Putamen (tissue), 1 donor: ENCODE measurements at regions not wholly inside any gene's neighbourhood (a gene's known extent, or its start where the extent isn't known, plus 50 kb on each side); places are given as distances from the start of the nearest gene placed in this dataset.
"Not testable (repeated sequence)": the region's sequence is repeated elsewhere in the genome, so short reads cannot be mapped to it uniquely, and the experiment has no call there.

Experiments
- DNase-seq: peaks from one replicate; pipeline ENCODE4 v3.0.0-alpha.2; 2016; ENCODE audit warnings: low spot score

- DNase-seq = no peak
Observed at GRCh38 chr14:43540948-43541347, 966.1 kb downstream of the FSCB start.

- DNase-seq = no peak
Observed at GRCh38 chr14:43539210-43539609, 967.9 kb downstream of the FSCB start.

DNA sequence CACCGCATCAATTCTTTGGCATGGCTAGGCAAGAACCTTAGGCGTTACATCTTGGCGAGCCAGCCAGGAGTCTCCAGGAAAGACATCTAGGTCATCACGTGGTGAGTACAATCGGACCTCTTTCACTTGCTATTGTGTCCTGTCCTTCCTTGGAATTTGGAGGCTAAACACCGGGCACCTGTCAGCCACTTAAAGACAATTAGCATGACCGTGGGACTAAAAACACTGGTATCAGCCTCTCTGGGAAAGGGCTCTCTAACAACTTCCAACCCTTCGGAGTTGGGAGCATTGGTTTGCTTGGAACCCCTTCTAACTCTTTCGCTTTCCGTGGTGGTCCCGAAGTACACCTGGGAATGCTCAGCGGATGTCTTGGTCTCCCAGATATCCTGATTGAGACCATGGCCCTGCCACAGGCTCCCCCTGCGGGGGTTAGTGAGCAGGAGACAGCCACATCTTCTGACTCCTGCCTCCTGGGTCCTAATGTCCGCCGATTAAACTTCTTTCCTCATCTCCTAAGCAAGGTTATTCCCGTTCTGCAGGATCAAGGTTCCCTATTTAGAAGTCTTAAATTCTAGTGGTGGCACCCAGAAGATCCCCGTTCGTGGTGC lies 971.7 kb downstream of the FSCB start:
- DNase-seq = no peak

- no peak for DNase-seq
Observed at GRCh38 chr14:43532825-43533416, 974.2 kb downstream of the FSCB start.

DNA sequence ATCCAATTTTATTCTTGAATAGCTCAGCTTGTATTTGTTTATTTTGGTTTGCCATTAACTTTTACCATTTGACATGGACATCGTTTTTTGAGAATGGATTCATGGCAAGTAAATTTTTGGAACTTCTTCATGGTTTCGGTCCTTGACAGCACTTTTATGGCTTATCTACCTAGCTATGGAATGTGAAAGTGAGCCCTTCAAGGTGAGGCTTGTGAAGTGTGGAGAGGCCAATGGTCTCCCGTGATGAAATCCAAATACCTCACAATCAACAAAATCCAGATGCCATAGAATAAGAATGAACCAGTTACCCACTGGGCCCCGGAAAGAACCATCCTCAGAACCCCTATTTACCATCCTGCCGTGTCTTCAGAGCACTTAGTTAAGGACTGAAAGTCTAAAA lies 978.8 kb downstream of the FSCB start:
- no peak for DNase-seq

DNA sequence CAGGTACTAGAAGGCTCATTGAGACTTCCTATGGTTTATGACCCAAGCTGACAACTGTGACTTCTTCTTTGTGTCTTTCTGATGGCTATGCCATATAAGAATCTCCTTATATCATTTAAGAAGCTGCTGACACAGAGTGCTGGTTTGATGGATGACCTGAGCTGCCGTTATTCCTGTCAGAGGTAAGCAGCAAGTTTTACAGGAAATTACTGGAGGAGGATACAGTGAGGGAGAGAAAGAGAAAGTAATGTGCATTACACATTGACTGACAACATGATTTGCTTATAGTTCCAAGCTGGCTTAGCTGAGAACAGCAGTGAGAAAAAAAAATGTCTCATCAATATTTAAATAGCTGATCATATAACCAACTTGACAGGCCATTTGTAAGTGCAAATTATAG lies 981.4 kb downstream of the FSCB start:
- no peak for DNase-seq

DNA sequence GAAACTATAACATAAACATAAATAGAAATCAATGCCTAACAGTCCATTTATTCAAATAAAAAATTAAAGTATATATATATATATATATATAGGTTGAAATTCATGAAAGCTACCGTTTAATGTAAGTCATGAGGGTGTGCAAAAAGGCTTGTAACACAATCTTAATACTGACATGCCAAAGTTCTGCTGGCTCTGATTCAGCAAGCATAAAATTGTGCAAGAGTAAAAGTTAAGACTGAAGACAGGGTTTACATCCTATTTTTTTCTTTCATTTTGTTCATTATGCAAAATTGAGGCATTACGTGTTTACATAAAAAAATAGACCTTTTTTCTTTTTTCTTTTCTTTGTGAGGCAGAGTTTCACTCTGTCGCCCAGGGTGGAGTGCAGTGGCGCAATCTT lies 984.2 kb downstream of the FSCB start:
- DNase-seq = no peak

DNA sequence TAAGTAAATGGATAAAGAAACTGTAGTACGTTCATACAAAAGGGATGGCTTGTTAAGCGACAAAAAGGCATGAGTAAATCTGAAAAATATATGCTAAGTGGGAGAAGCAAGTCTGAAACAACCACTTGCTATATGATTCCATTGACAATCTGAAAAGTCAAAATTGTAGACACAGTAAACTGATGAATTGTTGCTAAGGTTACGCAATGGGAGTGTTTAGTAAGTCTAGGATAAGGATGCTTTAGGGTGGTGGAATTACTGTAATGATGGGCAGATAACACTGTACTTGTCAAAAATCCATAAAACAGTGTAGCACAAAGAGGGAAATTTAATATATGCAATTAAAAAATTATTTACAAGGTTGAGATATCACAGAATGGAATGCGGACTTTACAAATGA lies 984.9 kb downstream of the FSCB start:
- DNase-seq = no peak

DNA sequence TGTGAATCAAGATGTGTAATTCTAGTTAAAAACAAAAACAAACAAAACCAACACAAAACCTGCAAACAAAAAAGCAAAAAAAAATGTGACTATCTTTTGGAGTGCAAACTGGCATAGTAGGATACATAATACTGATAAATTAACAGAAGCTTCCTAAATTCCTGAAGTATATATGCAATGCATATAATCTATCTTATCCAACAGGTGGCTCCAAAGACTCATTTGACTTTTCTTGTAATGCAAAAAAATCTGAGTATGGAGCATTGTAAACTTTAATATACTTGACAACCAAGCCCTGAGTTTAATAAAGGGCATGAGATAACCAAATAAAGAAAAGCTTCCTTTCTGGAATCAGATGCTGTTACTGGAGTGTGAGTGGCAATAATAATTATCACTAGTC lies 1003.6 kb downstream of the FSCB start:
- DNase-seq = no peak

DNA sequence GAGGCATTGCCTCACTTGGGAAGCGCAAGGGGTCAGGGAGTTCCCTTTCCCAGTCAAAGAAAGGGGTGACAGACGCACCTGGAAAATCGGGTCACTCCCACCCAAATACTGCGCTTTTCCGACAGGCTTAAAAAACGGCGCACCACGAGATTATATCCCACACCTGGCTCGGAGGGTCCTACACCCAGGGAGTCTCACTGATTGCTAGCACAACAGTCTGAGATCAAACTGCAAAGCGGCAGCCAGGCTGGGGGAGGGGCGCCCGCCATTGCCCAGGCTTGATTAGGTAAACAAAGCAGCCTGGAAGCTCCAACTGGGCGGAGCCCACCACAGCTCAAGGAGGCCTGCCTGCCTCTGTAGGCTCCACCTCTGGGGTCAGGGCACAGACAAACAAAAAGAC lies 1014.7 kb downstream of the FSCB start:
- not testable (repeated sequence) for DNase-seq

DNA sequence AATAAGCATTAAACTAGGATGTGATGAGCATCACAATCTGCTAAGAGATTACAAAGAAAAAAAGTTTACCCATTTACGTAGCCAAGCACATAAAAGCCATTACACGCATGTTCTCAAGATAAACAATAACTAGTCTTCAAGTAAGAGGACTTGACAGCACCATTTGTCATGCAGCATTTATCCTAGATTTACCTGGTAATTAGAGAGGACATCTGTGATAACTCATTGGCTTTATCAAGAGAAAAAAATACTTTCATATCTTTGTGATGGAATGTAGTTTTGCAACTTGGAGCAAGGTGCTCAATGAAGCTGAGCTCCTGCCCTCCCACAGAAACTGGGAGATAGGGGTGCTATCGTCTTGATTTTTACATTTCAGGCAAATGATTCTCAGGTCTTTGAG lies 1023.7 kb downstream of the FSCB start:
- no peak for DNase-seq

DNA sequence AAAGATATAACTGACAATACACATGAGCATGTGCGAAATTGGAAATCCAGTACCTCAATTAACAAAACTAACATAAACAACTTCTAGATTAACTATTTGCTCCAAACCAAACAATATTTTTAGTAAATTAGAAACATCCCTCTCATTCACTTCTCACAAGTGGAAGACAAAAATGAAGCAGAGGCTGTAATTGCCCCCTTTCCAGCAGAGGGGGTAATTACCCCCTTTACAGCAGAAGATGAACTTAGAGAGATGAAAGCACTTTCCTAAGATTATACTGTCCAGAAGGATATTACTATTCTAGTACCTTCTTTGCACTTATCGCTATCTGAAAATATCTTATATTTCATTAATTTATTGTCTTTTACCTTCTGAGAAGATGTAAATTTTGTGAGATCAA lies 1025.2 kb downstream of the FSCB start:
- no peak for DNase-seq

DNA sequence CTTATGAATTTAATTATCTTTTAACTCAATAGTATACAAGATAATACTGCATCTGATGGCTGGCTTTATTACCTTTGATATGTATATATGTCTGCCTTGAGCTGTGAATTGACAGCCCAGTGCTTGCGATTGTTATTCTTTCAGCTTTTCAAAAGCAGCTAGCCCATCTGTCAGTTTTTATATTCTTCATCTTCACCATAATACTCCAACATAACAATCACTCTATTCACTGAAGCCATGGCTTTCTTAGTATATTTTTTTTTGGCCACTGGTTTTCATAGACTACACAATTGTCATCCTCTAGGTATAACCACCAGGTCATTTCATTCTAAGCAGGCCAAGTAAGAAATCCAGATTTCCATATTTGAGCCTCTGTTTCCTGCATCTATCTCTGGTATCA lies 1026.1 kb downstream of the FSCB start:
- no peak for DNase-seq

DNA sequence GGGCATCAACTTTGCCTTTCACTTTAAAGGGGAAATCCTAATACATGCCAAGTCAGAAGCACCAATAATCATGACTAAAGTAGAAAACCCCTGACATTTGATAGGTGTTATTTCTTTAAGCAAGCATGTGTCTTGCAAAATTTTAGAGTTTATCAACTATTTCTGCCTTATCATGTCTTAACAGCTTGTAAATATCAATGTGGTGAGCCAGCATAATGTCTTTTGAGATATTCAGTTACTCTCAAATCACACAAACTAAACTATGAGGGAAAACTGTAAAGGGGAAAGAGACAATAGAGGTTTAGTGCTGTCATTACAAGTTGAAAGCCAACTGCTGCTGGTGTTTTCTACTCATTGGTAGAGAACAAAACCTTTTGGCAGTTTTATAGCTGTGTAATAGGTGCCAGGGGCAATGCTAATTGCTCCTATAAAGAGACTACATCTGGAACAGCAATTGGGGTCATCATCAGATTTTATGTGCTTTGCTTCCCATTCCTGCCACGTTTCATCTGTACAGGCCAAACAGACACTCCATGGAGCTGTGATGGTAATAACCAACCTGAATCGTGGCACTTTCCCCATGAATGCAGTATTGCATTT lies 1027.4 kb downstream of the FSCB start:
- DNase-seq = no peak

- DNase-seq = no peak
Observed at GRCh38 chr14:43476822-43477221, 1030.3 kb downstream of the FSCB start.

DNA sequence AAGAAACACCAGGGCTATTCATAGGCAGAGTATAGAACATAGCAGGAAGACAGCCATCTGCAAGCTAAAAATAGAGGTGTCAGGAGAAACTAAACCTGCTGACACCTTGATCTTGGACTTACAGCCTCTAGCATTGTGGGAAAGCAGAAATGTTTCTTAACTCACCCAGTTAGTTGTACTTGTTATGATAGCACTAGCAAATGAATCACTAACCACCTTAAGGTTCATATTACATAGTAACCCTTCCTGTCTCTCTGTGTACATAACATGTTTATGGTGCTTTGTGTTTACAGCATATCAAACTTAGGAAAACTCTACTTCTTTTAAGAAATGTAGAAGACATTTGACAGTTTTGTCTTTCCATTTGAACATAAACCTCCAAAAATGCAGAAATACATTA lies 1031.3 kb downstream of the FSCB start:
- no peak for DNase-seq

DNA sequence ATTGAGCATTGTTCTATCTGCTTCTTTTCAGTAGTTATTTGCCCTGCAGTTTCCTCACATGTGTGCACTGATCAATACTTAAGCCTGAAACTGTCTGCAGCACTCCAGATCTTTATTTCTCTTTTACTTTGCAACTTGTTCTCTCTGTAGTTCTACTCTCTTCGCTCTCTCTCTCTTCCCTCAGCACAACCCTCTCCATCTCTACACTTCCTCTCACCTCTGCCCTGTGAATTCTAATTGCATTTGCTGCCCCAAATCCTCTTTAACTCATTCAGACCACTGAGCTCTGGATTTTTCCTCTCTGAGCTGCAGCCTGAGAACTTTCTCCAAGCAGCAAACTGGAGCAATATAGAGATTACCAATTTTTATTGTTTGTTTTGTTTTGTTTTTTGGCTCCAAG lies 1035.5 kb downstream of the FSCB start:
- no peak for DNase-seq

DNA sequence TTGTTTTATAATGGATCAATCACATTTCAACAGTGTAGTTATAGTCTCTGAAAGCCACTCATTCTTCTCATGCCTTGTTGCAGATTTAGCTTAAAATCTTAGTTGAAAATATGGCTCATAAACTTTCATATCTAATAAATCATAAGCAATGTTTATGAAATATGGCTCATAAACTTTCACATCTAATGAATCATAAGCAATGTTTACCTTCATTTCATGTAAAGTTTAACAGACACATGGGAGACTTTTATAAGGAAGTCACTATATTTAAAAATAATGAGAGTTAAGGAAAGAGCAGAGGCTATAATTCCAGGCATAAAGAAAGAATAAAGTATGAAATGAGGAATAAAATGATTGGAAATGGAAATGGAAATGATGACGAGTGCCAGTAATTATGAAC lies 1042.1 kb downstream of the FSCB start:
- no peak for DNase-seq

GRCh38 chr14:43449291-43449690 lies 1057.8 kb downstream of the FSCB start:
- no peak for DNase-seq

GRCh38 chr14:43438056-43438455 lies 1069.0 kb downstream of the FSCB start:
- DNase-seq = no peak

GRCh38 chr14:43418324-43418723 lies 1088.8 kb downstream of the FSCB start:
- DNase-seq = no peak

GRCh38 chr14:43413084-43413483 lies 1094.0 kb downstream of the FSCB start:
- no peak for DNase-seq

DNA sequence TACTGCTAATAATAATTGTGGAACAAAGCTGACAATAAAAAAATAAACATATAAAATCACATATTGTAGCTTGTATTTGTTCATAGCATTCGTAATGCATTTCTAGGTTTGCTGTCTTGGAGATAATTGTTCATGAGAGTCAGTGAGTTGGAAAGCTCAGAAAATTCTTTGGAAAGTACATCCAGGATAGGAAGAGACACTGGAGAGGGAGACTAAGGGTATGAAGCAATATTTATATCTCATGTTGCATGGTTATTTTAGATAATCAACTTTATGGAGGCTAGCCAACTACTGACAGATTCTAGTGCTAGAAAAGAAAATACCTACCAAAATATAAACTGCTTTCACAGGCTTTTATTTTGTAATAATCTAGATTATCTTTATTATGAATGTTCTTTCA lies 1095.2 kb downstream of the FSCB start:
- DNase-seq = no peak

DNA sequence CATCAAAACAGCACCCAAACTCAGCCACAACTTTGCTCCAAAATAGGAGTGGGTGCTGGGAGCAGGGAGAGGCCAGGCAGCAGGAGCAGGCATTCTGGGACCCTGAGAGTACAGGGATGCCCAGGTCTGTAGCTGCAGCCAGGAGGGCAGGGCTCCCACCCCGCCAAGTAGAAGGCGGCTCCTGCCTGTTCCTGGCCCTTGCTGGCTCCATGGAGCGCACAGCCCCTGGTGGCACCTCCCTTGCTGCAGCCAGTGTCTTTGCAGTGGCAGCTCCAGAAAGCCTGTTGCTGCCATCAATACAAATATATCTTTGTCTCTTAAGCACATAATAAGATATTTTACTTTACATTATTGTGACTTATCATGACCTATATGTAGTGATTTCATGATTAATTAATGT lies 1096.5 kb downstream of the FSCB start:
- no peak for DNase-seq
